A673 (cell line): ENCODE measurements at regions not wholly inside any gene's neighbourhood (a gene's known extent, or its start where the extent isn't known, plus 50 kb on each side); places are given as distances from the start of the nearest gene placed in this dataset.
A peak's percentile ranks its signal among the peaks of the same experiment; 100 is the strongest.

Experiments
- BruUV-seq: library from RNA; stranded (reverse); fragments of 400-500 nt; replicated peaks from 2 replicates; lab custom pipeline; 2021; lab: Mats Ljungman, UMichigan
- CTCF ChIA-PET: fragments of 300-600 bp; sonication (Branson Sonifier 250); formaldehyde crosslinking; loops from one replicate; lab custom pipeline; 2022; ENCODE audit warnings: antibody characterized with exemption; lab: Charles Lee
- POLR2A ChIA-PET: fragments of 300-600 bp; sonication (Branson Sonifier 250); formaldehyde crosslinking; loops from one replicate; lab custom pipeline; 2022; ENCODE audit warnings: antibody characterized with exemption; ENCODE audit not compliant: low non-redundant PET; lab: Charles Lee
- DNase-seq: peaks from one replicate; pipeline ENCODE4 v3.0.0-alpha.2; 2015; ENCODE audit warnings: low spot score
- H3K27ac ChIP-seq: fragments of 200-600 bp; sonication (generic); 2 replicates; pipeline ENCODE4 v1.5.1; 2016; ENCODE audit warnings: mixed run types, low read depth, mild to moderate bottlenecking, mixed read lengths, antibody characterized with exemption, low read length; ENCODE audit not compliant: poor library complexity, severe bottlenecking
- H3K27me3 ChIP-seq: fragments of 200-600 bp; sonication (generic); replicated peaks from 2 replicates; pipeline ENCODE4 v1.6.1; 2017; ENCODE audit warnings: mixed run types, low read depth, mild to moderate bottlenecking, mixed read lengths, antibody characterized with exemption, low read length; ENCODE audit not compliant: insufficient read depth, poor library complexity
- H3K36me3 ChIP-seq: fragments of 200-600 bp; sonication (generic); 2 replicates; pipeline ENCODE4 v1.6.1; 2016; ENCODE audit warnings: mixed run types, mild to moderate bottlenecking, mixed read lengths, antibody characterized with exemption, low read length; ENCODE audit not compliant: insufficient read depth, poor library complexity, severe bottlenecking
- H3K4me1 ChIP-seq: fragments of 200-600 bp; sonication (generic); 2 replicates; pipeline ENCODE4 v1.6.1; 2017; ENCODE audit warnings: mixed run types, mild to moderate bottlenecking, mixed read lengths, antibody characterized with exemption, low read length; ENCODE audit not compliant: insufficient read depth, poor library complexity, severe bottlenecking
- H3K4me3 ChIP-seq: fragments of 200-600 bp; sonication (generic); 2 replicates; pipeline ENCODE4 v1.5.1; 2016; ENCODE audit warnings: low read depth, mixed run types, mild to moderate bottlenecking, mixed read lengths, low read length; ENCODE audit not compliant: poor library complexity, severe bottlenecking
- H3K9me3 ChIP-seq: fragments of 200-600 bp; sonication (generic); 2 replicates; pipeline ENCODE4 v1.6.1; 2016; ENCODE audit warnings: mixed run types, low read depth, mild to moderate bottlenecking, mixed read lengths, antibody characterized with exemption, low read length; ENCODE audit not compliant: poor library complexity, severe bottlenecking
- CTCF ChIP-seq: fragments of 300-800, 200-600 bp; sonication (generic); conservative IDR thresholded peaks from 2 replicates; pipeline ENCODE4 v1.5.1; 2017; ENCODE audit warnings: low read depth, mild to moderate bottlenecking, antibody characterized with exemption, low read length, moderate library complexity, mixed read lengths
- EZH2 ChIP-seq: fragments of 200-600 bp; sonication (generic); IDR thresholded peaks from 2 replicates; pipeline ENCODE4 v1.6.1; 2017; ENCODE audit warnings: borderline replicate concordance, low read depth, mild to moderate bottlenecking, mixed read lengths, antibody characterized with exemption, low read length; ENCODE audit not compliant: poor library complexity, severe bottlenecking
- intact Hi-C: fragments of 100-400 bp; cut with micrococcal nuclease; formaldehyde crosslinking; loops from one replicate; pipeline ENCODE4 v1.10.0; 2022; ENCODE audit not compliant: unreplicated experiment

DNA sequence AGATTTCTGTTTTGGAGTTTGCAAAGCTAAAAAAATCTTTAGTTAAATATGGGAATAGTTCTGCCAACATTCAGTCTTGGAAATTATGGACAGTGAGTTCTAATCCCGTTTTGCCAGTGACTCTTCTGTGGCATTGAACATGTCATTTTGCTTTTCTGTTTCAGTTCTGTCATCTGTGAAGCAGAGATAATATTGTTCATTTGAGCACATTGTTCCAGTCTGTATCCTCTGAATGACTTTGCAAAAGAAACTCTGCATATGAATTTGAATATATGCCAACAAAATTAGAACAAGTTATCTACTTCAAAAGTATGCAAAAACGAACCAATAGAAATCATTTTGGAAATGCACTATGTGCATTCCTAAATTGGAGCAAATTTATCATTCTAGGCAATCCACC is 746.0 kb upstream of the POT1 start:
- intact Hi-C loops: no loop called here
- TF ChIP-seq CTCF: no peak
- DNase-seq: no peak
- BruUV-seq: no TSS peak
- ChIA-PET CTCF (no interaction called here), POLR2A (no interaction called here)
- H3K27ac ChIP-seq: no peak overlapping the region
- H3K9me3 ChIP-seq: no peaks in the 10 kb centered on the region
- H3K36me3 ChIP-seq: no peaks in the 10 kb centered on the region
- no peaks in the 10 kb centered on the region for H3K27me3 ChIP-seq
- no peaks in the 10 kb centered on the region for H3K4me1 ChIP-seq
- no peak overlapping the region for H3K4me3 ChIP-seq

- ChIA-PET POLR2A (no interaction called here), CTCF (no interaction called here)
- intact Hi-C loops: no loop called here
- no peak overlapping the region for H3K4me3 ChIP-seq
- no peaks in the 10 kb centered on the region for H3K4me1 ChIP-seq
- no peaks in the 10 kb centered on the region for H3K27me3 ChIP-seq
- H3K27ac ChIP-seq: no peak overlapping the region
- no peaks in the 10 kb centered on the region for H3K9me3 ChIP-seq
- TF ChIP-seq EZH2 (no peak), CTCF (no peak)
- no TSS peak for BruUV-seq
- no peak for DNase-seq
- H3K36me3 ChIP-seq: no peaks in the 10 kb centered on the region
Observed at GRCh38 chr7:125675169-125675568, 745.5 kb upstream of the POT1 start.

DNA sequence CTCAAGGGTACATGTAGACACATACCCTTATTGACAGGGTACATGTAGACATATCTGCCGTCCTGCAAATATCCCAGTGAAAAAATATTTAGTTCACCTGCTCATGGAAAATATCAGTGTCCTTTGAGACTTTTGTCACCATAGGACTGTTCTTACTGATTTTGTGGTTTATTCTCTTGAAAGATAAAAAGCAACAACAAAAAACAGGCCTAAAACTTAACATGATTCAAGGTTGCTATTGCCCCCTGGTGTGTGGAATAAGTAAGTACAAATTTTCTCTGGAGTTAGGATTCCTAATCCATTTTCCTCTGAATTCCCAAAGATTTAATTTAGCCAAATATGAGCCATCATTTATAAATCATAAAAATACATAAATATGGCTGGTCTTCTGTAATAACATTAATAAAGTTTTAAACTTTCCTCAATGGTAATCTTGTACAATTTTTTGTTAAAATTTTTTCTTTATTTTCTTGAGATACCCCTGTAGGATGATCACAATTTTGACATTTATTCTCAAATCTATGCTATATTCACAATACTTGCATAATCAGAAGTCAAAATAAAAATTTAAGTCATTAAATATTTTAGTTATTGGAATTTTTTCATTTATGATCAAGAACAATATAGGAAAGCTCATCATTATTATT is 741.4 kb upstream of the POT1 start:
- no peak overlapping the region for H3K27ac ChIP-seq
- ChIA-PET POLR2A (no interaction called here), CTCF (no interaction called here)
- no peaks in the 10 kb centered on the region for H3K36me3 ChIP-seq
- H3K9me3 ChIP-seq: no peaks in the 10 kb centered on the region
- DNase-seq: peak; percentile 55
- BruUV-seq: no TSS peak
- TF ChIP-seq CTCF: peak; percentile 77
- TF ChIP-seq EZH2: no peak
- no peaks in the 10 kb centered on the region for H3K27me3 ChIP-seq
- no peaks in the 10 kb centered on the region for H3K4me1 ChIP-seq
- no peak overlapping the region for H3K4me3 ChIP-seq
- intact Hi-C loops: loop anchor here (2.0 kb wide), 1 partner anchor 610 kb away; no protein-coding TSS in a partner anchor
